PFSK-1 (cell line): ENCODE measurements at regions not wholly inside any gene's neighbourhood (a gene's known extent, or its start where the extent isn't known, plus 50 kb on each side); places are given as distances from the start of the nearest gene placed in this dataset.

Experiments used
- FOXP2 ChIP-seq: optimal IDR thresholded peaks from 2 replicates; pipeline ENCODE3; 2011; ENCODE audit warnings: borderline replicate concordance, control low read depth, inconsistent platforms; ENCODE audit not compliant: insufficient read depth; ENCODE audit errors: extremely low read length, extremely low read depth
- POLR2AphosphoS5 ChIP-seq: IDR thresholded peaks from 2 replicates; pipeline ENCODE4 v1.6.1; 2012; ENCODE audit warnings: low read depth, mild to moderate bottlenecking, control low read depth, low read length, moderate library complexity
- REST ChIP-seq, 2 experiments: IDR thresholded peaks; 2 replicates each; pipeline versions ENCODE4 v1.6.1 to v1.8.0; 2011 to 2012; ENCODE audit warnings: low read depth in 2 of 2, low read length in 2 of 2, control low read depth in 1 of 2, inconsistent platforms in 1 of 2, mild to moderate bottlenecking in 1 of 2, moderate library complexity in 1 of 2; ENCODE audit not compliant: insufficient read depth in 1 of 2
- SIN3A ChIP-seq: IDR thresholded peaks from 2 replicates; pipeline ENCODE4 v1.6.1; 2012; ENCODE audit warnings: mild to moderate bottlenecking, low read length, moderate library complexity, borderline replicate concordance; ENCODE audit not compliant: insufficient read depth
- TAF1 ChIP-seq: IDR thresholded peaks from 2 replicates; pipeline ENCODE4 v1.6.1; 2012; ENCODE audit warnings: low read length, control low read depth, borderline replicate concordance; ENCODE audit not compliant: insufficient read depth

DNA sequence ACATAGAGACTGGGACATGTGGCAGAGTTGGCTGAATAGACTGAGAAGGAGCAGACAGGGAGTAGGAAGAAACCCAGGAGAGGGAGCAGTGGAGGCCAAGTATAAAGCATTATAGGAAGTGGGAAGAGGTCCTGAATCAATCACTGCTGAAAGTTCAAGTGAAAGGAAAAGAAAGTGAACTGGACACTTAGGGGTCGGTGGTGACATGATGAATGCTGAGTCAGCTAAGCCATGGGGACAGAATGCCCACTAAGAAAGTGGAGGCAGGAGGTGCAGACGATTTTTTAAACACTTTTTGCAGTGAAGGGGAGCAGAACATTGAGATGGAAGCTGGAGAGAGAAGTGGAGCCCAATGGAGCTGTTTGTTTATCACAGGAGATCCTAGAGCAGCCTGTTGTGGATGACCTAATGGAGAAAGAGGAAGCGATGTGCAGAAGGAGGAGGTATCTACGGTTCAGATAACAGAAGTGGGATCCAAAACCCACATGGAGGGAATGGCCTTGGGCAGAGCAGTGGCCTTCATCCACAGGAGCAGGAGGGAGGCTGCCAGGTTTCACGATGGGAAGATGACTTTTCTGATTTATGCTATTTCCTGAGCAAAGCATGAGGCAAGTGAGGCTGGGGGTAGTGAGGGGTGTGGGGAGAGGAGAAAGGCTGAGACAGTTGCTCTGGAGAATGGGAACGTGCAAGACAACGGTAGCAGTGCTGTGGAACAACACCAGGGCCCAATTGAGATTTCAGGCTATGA is 208.2 kb downstream of the RPLP1 start:
- no peak for TF ChIP-seq TAF1
- TF ChIP-seq POLR2AphosphoS5 = no peak

- no peak for TF ChIP-seq FOXP2
- TF ChIP-seq POLR2AphosphoS5 = no peak
- TF ChIP-seq REST (IDR thresholded peaks at IDR 0.05; ENCODE audit: insufficient read depth in 1 of 2, low read depth in 2 of 2, low read length in 2 of 2) = no peak
- no peak for TF ChIP-seq TAF1
These were observed 208.8 kb downstream of the RPLP1 start for GRCh38 chr15:69661446-69661845.

DNA sequence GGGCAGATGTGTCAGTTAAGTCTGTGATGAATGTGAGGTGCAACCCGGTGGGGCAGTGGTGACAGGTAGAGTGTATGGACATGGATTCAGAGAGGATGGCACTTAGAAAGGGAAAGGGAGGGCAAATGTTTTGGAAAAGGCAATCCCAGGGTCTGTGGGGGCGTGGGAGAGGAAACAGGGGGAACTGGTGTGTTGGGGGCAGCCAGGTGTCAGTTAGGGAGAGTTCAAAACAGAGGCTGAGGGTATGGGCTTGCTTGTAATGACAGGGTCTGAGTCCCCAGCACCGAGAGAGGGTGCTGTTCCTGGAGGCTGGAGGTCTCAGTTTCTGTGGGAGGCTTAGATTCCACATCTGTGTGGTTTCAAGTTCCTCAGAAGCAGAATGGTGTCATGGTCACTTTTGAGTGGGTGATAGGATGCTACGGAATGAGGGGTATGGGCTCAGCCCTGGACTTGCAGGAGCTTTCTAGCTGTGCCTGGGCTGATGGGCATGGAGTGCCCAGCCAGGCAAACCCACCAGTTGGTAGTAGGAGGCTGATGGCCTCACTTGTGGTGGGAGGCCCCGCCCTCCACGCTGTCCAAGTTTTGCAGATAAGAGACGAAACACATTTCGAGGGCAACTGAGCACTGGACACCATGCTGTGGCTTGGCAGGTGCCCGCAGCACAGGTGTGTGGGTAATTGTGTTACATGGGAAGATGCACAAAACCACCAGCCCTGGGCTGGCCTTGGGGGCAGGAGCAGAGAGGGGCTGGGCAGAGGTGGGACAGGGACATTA is 209.4 kb downstream of the RPLP1 start:
- TF ChIP-seq REST (IDR thresholded peaks at IDR 0.05; ENCODE audit: insufficient read depth in 1 of 2, low read depth in 2 of 2, low read length in 2 of 2) = no peak
- no peak for TF ChIP-seq SIN3A
- TF ChIP-seq POLR2AphosphoS5 = no peak
- TF ChIP-seq FOXP2 = no peak
- TF ChIP-seq TAF1 = no peak

DNA sequence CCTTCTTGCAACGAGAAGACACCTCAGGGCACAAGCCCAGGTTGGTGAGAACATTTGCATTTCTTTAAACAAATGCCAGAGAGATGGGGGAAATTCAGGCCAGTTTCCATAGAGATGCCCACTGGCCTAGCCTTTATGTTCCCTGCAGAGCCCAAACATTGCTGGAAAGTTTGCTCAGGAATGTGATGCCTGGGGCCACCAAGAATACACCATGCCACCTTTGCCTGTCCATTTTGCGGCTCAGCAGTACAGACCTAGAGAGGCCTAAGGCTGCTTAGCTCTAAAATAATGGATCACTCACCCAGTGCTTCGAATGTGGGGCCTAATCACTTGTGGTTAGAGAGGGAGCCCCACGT is 210.0 kb downstream of the RPLP1 start:
- TF ChIP-seq REST (IDR thresholded peaks at IDR 0.05; ENCODE audit: insufficient read depth in 1 of 2, low read depth in 2 of 2, low read length in 2 of 2) (no peak), TAF1 (no peak), FOXP2 (no peak), SIN3A (no peak), POLR2AphosphoS5 (no peak)

GRCh38 chr15:69663441-69663840 is 210.8 kb downstream of the RPLP1 start:
- TF ChIP-seq REST (IDR thresholded peaks at IDR 0.05; ENCODE audit: insufficient read depth in 1 of 2, low read depth in 2 of 2, low read length in 2 of 2) (no peak), SIN3A (no peak), FOXP2 (no peak), TAF1 (no peak), POLR2AphosphoS5 (no peak)
